ENCODE measurements at regions not wholly inside any gene's neighbourhood (a gene's known extent, or its start where the extent isn't known, plus 50 kb on each side); places are given as distances from the start of the nearest gene placed in this dataset.

DNA sequence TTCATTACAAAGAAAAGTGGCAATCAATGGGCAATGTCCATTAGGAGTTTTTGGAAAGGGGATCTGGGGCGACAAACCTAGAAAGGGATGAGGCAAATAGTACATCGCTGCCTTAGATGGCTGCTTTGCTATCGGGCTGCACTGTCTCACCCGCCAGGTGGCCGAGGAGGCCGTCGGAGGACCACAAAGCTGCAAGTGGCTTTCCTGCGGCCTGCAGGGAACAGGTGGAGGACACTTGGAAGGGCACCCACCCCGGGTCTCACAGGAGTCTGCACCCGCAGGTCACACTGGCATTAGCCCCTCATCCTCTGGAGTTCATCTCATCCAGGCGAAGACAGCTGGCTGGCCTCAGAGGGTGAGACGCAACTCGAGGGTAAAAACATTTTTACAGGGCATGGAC lies 1392.5 kb downstream of the AACS start:
- TF ChIP-seq, protein P1, sequence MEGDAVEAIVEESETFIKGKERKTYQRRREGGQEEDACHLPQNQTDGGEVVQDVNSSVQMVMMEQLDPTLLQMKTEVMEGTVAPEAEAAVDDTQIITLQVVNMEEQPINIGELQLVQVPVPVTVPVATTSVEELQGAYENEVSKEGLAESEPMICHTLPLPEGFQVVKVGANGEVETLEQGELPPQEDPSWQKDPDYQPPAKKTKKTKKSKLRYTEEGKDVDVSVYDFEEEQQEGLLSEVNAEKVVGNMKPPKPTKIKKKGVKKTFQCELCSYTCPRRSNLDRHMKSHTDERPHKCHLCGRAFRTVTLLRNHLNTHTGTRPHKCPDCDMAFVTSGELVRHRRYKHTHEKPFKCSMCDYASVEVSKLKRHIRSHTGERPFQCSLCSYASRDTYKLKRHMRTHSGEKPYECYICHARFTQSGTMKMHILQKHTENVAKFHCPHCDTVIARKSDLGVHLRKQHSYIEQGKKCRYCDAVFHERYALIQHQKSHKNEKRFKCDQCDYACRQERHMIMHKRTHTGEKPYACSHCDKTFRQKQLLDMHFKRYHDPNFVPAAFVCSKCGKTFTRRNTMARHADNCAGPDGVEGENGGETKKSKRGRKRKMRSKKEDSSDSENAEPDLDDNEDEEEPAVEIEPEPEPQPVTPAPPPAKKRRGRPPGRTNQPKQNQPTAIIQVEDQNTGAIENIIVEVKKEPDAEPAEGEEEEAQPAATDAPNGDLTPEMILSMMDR (conservative IDR thresholded peaks at IDR 0.05; ENCODE audit: low read depth, low read length): no peak
- TF ChIP-seq EZH2 (IDR thresholded peaks at IDR 0.05; ENCODE audit: low read length, unreplicated experiment): no peak

All from PC-3 (cell line).